H9 (cell line): ENCODE measurements at regions not wholly inside any gene's neighbourhood (a gene's known extent, or its start where the extent isn't known, plus 50 kb on each side); places are given as distances from the start of the nearest gene placed in this dataset.

Source experiments
- DNase-seq: peaks from one replicate; pipeline ENCODE4 v3.0.0-alpha.2; 2017
- H2AFZ ChIP-seq: one replicate; pipeline ENCODE4 v1.6.1; 2013; ENCODE audit warnings: mild to moderate bottlenecking, low read length, control low read depth, moderate library complexity
- H2AK5ac ChIP-seq: 2 replicates; pipeline ENCODE4 v1.6.1; 2013; ENCODE audit warnings: low read length, control low read depth, mixed read lengths; ENCODE audit not compliant: insufficient read length
- H2BK120ac ChIP-seq: one replicate; pipeline ENCODE4 v1.6.1; 2013; ENCODE audit warnings: low read depth, mild to moderate bottlenecking, low read length, control low read depth, inconsistent platforms; ENCODE audit not compliant: poor library complexity, severe bottlenecking
- H2BK12ac ChIP-seq: 2 replicates; pipeline ENCODE4 v1.6.1; 2013; ENCODE audit warnings: low read length, control low read depth, mixed read lengths, low read depth; ENCODE audit not compliant: insufficient read length
- H2BK15ac ChIP-seq: 2 replicates; pipeline ENCODE4 v1.6.1; 2013; ENCODE audit warnings: low read depth, low read length, control low read depth
- H2BK20ac ChIP-seq: one replicate; pipeline ENCODE4 v1.6.1; 2013; ENCODE audit warnings: low read depth, mild to moderate bottlenecking, low read length, control low read depth, inconsistent platforms; ENCODE audit not compliant: poor library complexity, severe bottlenecking
- H2BK5ac ChIP-seq: 2 replicates; pipeline ENCODE4 v1.6.1; 2013; ENCODE audit warnings: low read length, control low read depth, mixed read lengths; ENCODE audit not compliant: insufficient read length
- H3K14ac ChIP-seq: 2 replicates; pipeline ENCODE4 v1.6.1; 2013; ENCODE audit warnings: low read length, control low read depth; ENCODE audit not compliant: insufficient read depth
- H3K18ac ChIP-seq: 2 replicates; pipeline ENCODE4 v1.6.1; 2013; ENCODE audit warnings: low read depth, mild to moderate bottlenecking, mixed read lengths, low read length, control low read depth; ENCODE audit not compliant: insufficient read length
- H3K23ac ChIP-seq: 2 replicates; pipeline ENCODE4 v1.6.1; 2013; ENCODE audit warnings: low read length, control low read depth, mixed read lengths, low read depth; ENCODE audit not compliant: insufficient read length
- H3K23me2 ChIP-seq: 2 replicates; pipeline ENCODE4 v1.6.1; 2013; ENCODE audit warnings: low read depth, mild to moderate bottlenecking, mixed read lengths, low read length, control low read depth; ENCODE audit not compliant: insufficient read length, poor library complexity, severe bottlenecking
- H3K27ac ChIP-seq: 2 replicates; pipeline ENCODE4 v1.5.1; 2013; ENCODE audit warnings: low read length, control low read depth, mixed read lengths, low read depth; ENCODE audit not compliant: insufficient read length
- H3K27me3 ChIP-seq: 2 replicates; pipeline ENCODE4 v1.6.1; 2013; ENCODE audit warnings: low read length, control low read depth, inconsistent platforms; ENCODE audit not compliant: insufficient read depth
- H3K4ac ChIP-seq: 2 replicates; pipeline ENCODE4 v1.6.1; 2013; ENCODE audit warnings: low read depth, mild to moderate bottlenecking, control low read depth, inconsistent platforms, low read length, moderate library complexity
- H3K4me1 ChIP-seq: 2 replicates; pipeline ENCODE4 v1.6.1; 2013; ENCODE audit warnings: low read length, control low read depth, inconsistent platforms; ENCODE audit not compliant: insufficient read depth
- H3K4me2 ChIP-seq: 2 replicates; pipeline ENCODE4 v1.6.1; 2013; ENCODE audit warnings: low read length, control low read depth, mixed read lengths; ENCODE audit not compliant: insufficient read length, insufficient read depth
- H3K56ac ChIP-seq: 2 replicates; pipeline ENCODE4 v1.6.1; 2013; ENCODE audit warnings: low read depth, mild to moderate bottlenecking, mixed read lengths, low read length, control low read depth; ENCODE audit not compliant: insufficient read length
- H3K79me1 ChIP-seq: 2 replicates; pipeline ENCODE4 v1.6.1; 2013; ENCODE audit warnings: low read depth, mild to moderate bottlenecking, moderate library complexity, low read length, control low read depth, inconsistent platforms; ENCODE audit not compliant: insufficient read depth, poor library complexity, severe bottlenecking
- H3K79me2 ChIP-seq: 2 replicates; pipeline ENCODE4 v1.6.1; 2013; ENCODE audit warnings: low read length, control low read depth, inconsistent platforms; ENCODE audit not compliant: insufficient read depth
- H3K9ac ChIP-seq: 2 replicates; pipeline ENCODE4 v1.6.1; 2013; ENCODE audit warnings: low read length, control low read depth, mixed read lengths; ENCODE audit not compliant: insufficient read length; ENCODE audit errors: extremely low read depth
- H3K9me3 ChIP-seq: one replicate; pipeline ENCODE4 v1.6.1; 2013; ENCODE audit warnings: low read depth, low read length, inconsistent platforms; ENCODE audit not compliant: control insufficient read depth
- H3T11ph ChIP-seq: one replicate; pipeline ENCODE4 v1.6.1; 2013; ENCODE audit warnings: mild to moderate bottlenecking, low read length, control low read depth, inconsistent platforms
- H4K20me1 ChIP-seq: one replicate; pipeline ENCODE4 v1.6.1; 2013; ENCODE audit not compliant: control insufficient read depth, insufficient read length, insufficient read depth
- H4K5ac ChIP-seq: 2 replicates; pipeline ENCODE4 v1.6.1; 2013; ENCODE audit warnings: low read depth, mild to moderate bottlenecking, mixed read lengths, low read length, control low read depth; ENCODE audit not compliant: insufficient read length
- H4K8ac ChIP-seq: replicated peaks from 2 replicates; pipeline ENCODE4 v1.6.1; 2013; ENCODE audit warnings: low read length, control low read depth, mixed read lengths, low read depth; ENCODE audit not compliant: insufficient read length
- H4K91ac ChIP-seq: 2 replicates; pipeline ENCODE4 v1.6.1; 2013; ENCODE audit warnings: low read depth, mild to moderate bottlenecking, moderate library complexity, mixed read lengths, low read length, control low read depth; ENCODE audit not compliant: insufficient read length
- H3K27ac Mint-ChIP-seq, 3 experiments: 2 replicates in 2 of 3; 3 replicates in 1 of 3; pipeline ENCODE4 v1.8.0; 2020 to 2021; ENCODE audit warnings: mixed read lengths in 3 of 3, mild to moderate bottlenecking in 1 of 3, moderate library complexity in 1 of 3
- H3K27me3 Mint-ChIP-seq: 2 replicates; pipeline ENCODE4 v1.8.0; 2021; ENCODE audit warnings: low read depth, mild to moderate bottlenecking, moderate library complexity, mixed read lengths
- H3K36me3 Mint-ChIP-seq, 3 experiments: 2 replicates in 2 of 3; 3 replicates in 1 of 3; pipeline ENCODE4 v1.8.0; 2020 to 2021; ENCODE audit warnings: low read depth in 3 of 3, mixed read lengths in 3 of 3; ENCODE audit not compliant: insufficient read depth in 1 of 3
- H3K4me1 Mint-ChIP-seq, 2 experiments: 2 replicates each; pipeline ENCODE4 v1.8.0; 2020; ENCODE audit warnings: mixed read lengths in 2 of 2
- H3K4me3 Mint-ChIP-seq, 2 experiments: 2 replicates in 1 of 2; 3 replicates in 1 of 2; pipeline ENCODE4 v1.8.0; 2020 to 2021; ENCODE audit warnings: mild to moderate bottlenecking in 2 of 2, mixed read lengths in 2 of 2, moderate library complexity in 1 of 2
- H3K9me3 Mint-ChIP-seq, 2 experiments: 2 replicates in 1 of 2; 3 replicates in 1 of 2; pipeline ENCODE4 v1.8.0; 2020; ENCODE audit warnings: mild to moderate bottlenecking in 2 of 2, mixed read lengths in 2 of 2, moderate library complexity in 1 of 2
- WGBS: extraction: QIAGEN DNeasy Blood & Tissue Kit; methylation state at CpG from one replicate; pipeline ENCODE4 v1.1.7; 2013; ENCODE audit warnings: missing lambda C conversion rate, low lambda C conversion rate, mixed read lengths; ENCODE audit not compliant: insufficient read length; ENCODE audit errors: extremely low coverage; 5-methylcytosine and 5-hydroxymethylcytosine counted together
- TF ChIP-seq, protein P1 (sequence below): fragments of 200-600 bp; sonication (generic); conservative IDR thresholded peaks from 3 replicates; pipeline ENCODE4 v1.8.0; 2021; ENCODE audit warnings: antibody characterized with exemption, mild to moderate bottlenecking

DNA sequence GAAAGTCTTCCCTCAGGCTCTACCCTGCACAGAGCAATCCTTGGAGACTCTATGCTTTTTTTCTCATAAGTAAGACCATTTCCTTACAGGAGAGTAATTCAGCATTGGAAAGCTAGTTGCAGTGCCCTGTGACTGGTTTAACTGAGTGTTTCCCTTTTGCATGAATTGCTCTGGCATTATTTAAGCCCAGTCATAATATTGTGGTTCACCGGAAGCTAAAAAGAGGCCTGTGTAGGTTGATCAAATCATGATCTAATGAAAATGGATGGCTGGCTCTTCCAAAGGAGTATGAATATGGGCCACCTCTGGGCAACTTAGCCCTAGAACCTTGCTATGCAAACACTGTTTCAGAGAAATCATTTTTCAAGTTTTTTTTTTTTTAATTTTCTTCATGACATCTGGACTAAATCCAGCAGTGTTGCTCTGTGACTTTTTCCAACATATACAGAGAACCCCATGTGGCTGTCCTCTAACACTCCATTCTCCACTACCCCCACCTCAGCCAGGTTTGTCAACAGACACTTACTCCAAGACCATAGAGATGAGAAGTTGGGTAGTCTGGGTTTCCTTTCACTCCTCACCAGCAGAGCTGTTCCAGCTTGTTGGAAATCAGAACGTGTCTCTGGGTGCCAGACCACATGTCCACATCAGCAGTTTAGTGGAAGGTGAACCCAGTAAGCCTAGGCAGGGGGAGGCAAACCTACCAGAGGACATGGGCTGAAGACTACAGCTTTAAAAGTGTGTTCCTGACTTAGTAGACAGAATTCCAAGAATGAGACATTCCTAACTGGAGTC lies 175.2 kb upstream of the SLC14A2 start:
- no peak overlapping the region for H3K9ac ChIP-seq
- H3K27me3 ChIP-seq = no peaks in the 10 kb centered on the region
- H2AK5ac ChIP-seq = no peak overlapping the region
- no peaks in the 10 kb centered on the region for H3K4me1 ChIP-seq
- peaks cover 0 to 4% of the 10 kb centered on the region in 2 experiments; a peak in 1 of 4 replicates for H3K4me1 Mint-ChIP-seq
- no peak overlapping the region for H2BK12ac ChIP-seq
- no peak overlapping the region for H3K18ac ChIP-seq
- no peaks in the 10 kb centered on the region for H4K20me1 ChIP-seq
- 0 out of 2 replicates have a peak, but pooled peaks cover 2% of the 10 kb centered on the region for H3K79me2 ChIP-seq
- H4K5ac ChIP-seq = no peak overlapping the region
- H2BK5ac ChIP-seq = no peak overlapping the region
- H3K4me3 Mint-ChIP-seq = no peak overlapping the region
- H3K56ac ChIP-seq = no peak overlapping the region
- no CpG with 5 or more reads among the region's 2 CpGs for WGBS
- no peaks in the 10 kb centered on the region for H3K79me1 ChIP-seq
- no peak overlapping the region for H3T11ph ChIP-seq
- no peak overlapping the region for H2AFZ ChIP-seq
- no peak overlapping the region; a peak in 1 of 7 replicates for H3K27ac Mint-ChIP-seq
- H3K9me3 ChIP-seq = no peaks in the 10 kb centered on the region
- no peaks in the 10 kb centered on the region for H3K9me3 Mint-ChIP-seq
- no peak overlapping the region for H2BK15ac ChIP-seq
- no peak overlapping the region for H2BK120ac ChIP-seq
- no peak overlapping the region for H3K27ac ChIP-seq
- H3K4me2 ChIP-seq = no peak overlapping the region
- TF ChIP-seq, protein P1, sequence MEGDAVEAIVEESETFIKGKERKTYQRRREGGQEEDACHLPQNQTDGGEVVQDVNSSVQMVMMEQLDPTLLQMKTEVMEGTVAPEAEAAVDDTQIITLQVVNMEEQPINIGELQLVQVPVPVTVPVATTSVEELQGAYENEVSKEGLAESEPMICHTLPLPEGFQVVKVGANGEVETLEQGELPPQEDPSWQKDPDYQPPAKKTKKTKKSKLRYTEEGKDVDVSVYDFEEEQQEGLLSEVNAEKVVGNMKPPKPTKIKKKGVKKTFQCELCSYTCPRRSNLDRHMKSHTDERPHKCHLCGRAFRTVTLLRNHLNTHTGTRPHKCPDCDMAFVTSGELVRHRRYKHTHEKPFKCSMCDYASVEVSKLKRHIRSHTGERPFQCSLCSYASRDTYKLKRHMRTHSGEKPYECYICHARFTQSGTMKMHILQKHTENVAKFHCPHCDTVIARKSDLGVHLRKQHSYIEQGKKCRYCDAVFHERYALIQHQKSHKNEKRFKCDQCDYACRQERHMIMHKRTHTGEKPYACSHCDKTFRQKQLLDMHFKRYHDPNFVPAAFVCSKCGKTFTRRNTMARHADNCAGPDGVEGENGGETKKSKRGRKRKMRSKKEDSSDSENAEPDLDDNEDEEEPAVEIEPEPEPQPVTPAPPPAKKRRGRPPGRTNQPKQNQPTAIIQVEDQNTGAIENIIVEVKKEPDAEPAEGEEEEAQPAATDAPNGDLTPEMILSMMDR = no peak
- H3K27me3 Mint-ChIP-seq = peaks cover 2% of the 10 kb centered on the region; the same call in 1 of the 2 replicates
- H3K14ac ChIP-seq = no peak overlapping the region
- peaks cover 5% of the 10 kb centered on the region for H3K23me2 ChIP-seq
- DNase-seq = no peak
- H3K23ac ChIP-seq = no peak overlapping the region
- H2BK20ac ChIP-seq = no peak overlapping the region
- no peak overlapping the region for H4K8ac ChIP-seq
- no peak overlapping the region for H3K4ac ChIP-seq
- H3K36me3 Mint-ChIP-seq = no peaks in the 10 kb centered on the region
- H4K91ac ChIP-seq = no peak overlapping the region
